Activated CD8-positive, alpha-beta T cell treated with anti-CD3 and anti-CD28 coated beads for 36 hours (primary cell): ENCODE measurements at regions not wholly inside any gene's neighbourhood (a gene's known extent, or its start where the extent isn't known, plus 50 kb on each side); places are given as distances from the start of the nearest gene placed in this dataset.

Experiments used
- ATAC-seq: fragments of 200-7000 bp; cut with Tn5 transposase; one replicate; pipeline ENCODE4 v1.10.0; 2021; ENCODE audit warnings: mild to moderate bottlenecking, moderate library complexity
- CTCF ChIA-PET: fragments of 350-600 bp; sonication (Branson Sonifier 250); formaldehyde crosslinking; loops from one replicate; lab custom pipeline; 2021; ENCODE audit warnings: antibody characterized with exemption; lab: Charles Lee
- POLR2A ChIA-PET: fragments of 350-600 bp; sonication (Branson Sonifier 250); formaldehyde crosslinking; loops from one replicate; lab custom pipeline; 2021; ENCODE audit warnings: antibody characterized with exemption; lab: Charles Lee
- DNase-seq: peaks from one replicate; pipeline ENCODE4 v3.0.0-alpha.2; 2020
- H3K27ac Mint-ChIP-seq: one replicate; pipeline ENCODE4 v1.8.0; 2021; ENCODE audit warnings: mild to moderate bottlenecking, mixed read lengths
- H3K27me3 Mint-ChIP-seq: one replicate; pipeline ENCODE4 v1.8.0; 2021; ENCODE audit warnings: mixed read lengths
- H3K36me3 Mint-ChIP-seq: one replicate; pipeline ENCODE4 v1.8.0; 2021; ENCODE audit warnings: low read depth, mixed read lengths
- H3K4me1 Mint-ChIP-seq: one replicate; pipeline ENCODE4 v1.8.0; 2021; ENCODE audit warnings: low read depth, mixed read lengths
- H3K4me3 Mint-ChIP-seq: one replicate; pipeline ENCODE4 v1.8.0; 2021; ENCODE audit warnings: mild to moderate bottlenecking, moderate library complexity, mixed read lengths
- H3K9me3 Mint-ChIP-seq: one replicate; pipeline ENCODE4 v1.8.0; 2021; ENCODE audit warnings: mixed read lengths
- intact Hi-C: fragments of 100-400 bp; cut with micrococcal nuclease; formaldehyde crosslinking; loops from one replicate; pipeline ENCODE4 v1.10.0; 2022
- TF ChIP-seq, protein P1 (sequence below): fragments of 200-600 bp; IDR thresholded peaks from one replicate; pipeline ENCODE4 v1.8.0; 2022; ENCODE audit warnings: antibody characterized with exemption, mild to moderate bottlenecking

DNA sequence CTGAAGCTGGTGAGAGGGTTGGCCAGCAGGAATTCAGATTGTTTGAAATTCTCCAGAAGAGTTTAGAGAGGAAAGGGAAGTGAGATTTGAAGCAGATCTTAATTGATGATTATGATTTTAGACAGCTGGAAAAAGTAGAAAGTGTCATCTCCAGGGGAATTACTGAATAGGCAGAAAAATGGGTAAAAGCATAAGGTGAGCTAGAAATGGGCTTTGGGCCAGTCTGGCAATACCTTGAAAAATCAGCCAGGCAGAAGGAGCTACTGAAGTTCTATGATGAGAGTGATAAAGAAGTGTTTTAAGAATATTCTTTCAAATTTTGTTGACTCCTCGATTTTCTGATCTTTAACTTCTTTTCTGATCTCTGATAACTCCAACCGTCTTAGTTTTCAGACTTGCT is 172.9 kb upstream of the CCDC150 start:
- POLR2A ChIA-PET, result no interaction called here

DNA sequence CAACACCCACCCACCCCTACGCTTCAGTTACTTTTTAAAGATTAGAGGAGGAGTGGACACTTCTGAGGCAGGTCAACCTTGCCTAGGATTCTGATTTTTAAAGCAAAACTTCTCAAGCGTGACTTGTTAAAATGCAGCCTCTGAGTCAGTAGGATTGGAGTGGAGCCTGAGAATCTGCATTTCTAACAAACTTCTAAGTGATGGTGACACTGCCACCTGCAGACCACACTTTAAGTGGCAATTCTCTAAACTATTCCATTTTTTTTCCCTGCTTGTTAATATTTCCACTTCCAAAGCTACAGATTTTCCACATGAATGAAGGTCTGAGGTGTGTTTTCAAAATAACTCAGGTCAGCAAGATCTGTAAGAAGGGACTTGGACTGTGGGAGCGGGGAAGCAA is 171.1 kb upstream of the CCDC150 start:
- Mint-ChIP-seq H3K4me1 (no peaks in the 10 kb centered on the region), H3K36me3 (no peaks in the 10 kb centered on the region), H3K4me3 (no peak overlapping the region), H3K27me3 (peaks cover 6% of the 10 kb centered on the region), H3K27ac (no peak overlapping the region), H3K9me3 (no peaks in the 10 kb centered on the region)
- TF ChIP-seq, protein P1, sequence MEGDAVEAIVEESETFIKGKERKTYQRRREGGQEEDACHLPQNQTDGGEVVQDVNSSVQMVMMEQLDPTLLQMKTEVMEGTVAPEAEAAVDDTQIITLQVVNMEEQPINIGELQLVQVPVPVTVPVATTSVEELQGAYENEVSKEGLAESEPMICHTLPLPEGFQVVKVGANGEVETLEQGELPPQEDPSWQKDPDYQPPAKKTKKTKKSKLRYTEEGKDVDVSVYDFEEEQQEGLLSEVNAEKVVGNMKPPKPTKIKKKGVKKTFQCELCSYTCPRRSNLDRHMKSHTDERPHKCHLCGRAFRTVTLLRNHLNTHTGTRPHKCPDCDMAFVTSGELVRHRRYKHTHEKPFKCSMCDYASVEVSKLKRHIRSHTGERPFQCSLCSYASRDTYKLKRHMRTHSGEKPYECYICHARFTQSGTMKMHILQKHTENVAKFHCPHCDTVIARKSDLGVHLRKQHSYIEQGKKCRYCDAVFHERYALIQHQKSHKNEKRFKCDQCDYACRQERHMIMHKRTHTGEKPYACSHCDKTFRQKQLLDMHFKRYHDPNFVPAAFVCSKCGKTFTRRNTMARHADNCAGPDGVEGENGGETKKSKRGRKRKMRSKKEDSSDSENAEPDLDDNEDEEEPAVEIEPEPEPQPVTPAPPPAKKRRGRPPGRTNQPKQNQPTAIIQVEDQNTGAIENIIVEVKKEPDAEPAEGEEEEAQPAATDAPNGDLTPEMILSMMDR, result no peak
- intact Hi-C loops, result no loop called here
- POLR2A ChIA-PET, result interaction anchor here (1.5 kb wide), 1 partner anchor 11 kb away, joined by 3 read pairs; no protein-coding TSS in a partner anchor
- DNase-seq (no peak), ATAC-seq (no peak)
- CTCF ChIA-PET, result interaction anchor here (0.8 to 1.3 kb wide), 3 partner anchors 13 to 391 kb away, joined by 3 to 4 read pairs (median 3); no protein-coding TSS in a partner anchor

More for the DNA sequence above, 172.9 kb upstream of the CCDC150 start:
- Mint-ChIP-seq H3K27me3 (peaks cover 10% of the 10 kb centered on the region), H3K27ac (no peak overlapping the region), H3K36me3 (no peaks in the 10 kb centered on the region), H3K4me1 (no peaks in the 10 kb centered on the region), H3K4me3 (no peak overlapping the region), H3K9me3 (no peaks in the 10 kb centered on the region)
- CTCF ChIA-PET, result interaction anchor here (1.1 to 1.5 kb wide), 4 partner anchors 11 to 168 kb away, joined by 3 to 13 read pairs (median 4); no protein-coding TSS in a partner anchor
- no peak for ATAC-seq
- intact Hi-C loops, result no loop called here
- DNase-seq, result no peak
- TF ChIP-seq, protein P1, result no peak

DNA sequence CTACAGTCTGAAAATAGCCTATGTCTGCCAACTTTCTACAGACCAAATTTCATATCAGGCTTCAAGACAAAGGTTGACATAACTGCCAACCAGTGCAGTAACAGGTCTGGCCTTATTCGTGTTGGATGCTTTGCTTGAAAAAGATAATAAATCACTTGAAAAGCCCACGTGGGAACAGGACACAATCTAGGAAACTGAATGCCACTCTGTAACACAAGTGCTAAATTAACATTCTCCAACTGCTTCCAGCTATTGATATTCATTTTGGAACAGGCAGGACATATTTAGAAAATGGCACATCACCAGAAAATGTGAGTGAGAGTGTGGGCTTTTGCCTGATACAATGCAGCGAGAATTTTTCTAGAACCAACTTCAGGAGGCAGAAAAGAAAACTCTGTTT is 165.9 kb upstream of the CCDC150 start:
- TF ChIP-seq, protein P1, result no peak
- CTCF ChIA-PET, result interaction anchor here (1.4 kb wide), 1 partner anchor 20 kb away, joined by 4 read pairs; no protein-coding TSS in a partner anchor
- H3K27me3 Mint-ChIP-seq, result no peaks in the 10 kb centered on the region

DNA sequence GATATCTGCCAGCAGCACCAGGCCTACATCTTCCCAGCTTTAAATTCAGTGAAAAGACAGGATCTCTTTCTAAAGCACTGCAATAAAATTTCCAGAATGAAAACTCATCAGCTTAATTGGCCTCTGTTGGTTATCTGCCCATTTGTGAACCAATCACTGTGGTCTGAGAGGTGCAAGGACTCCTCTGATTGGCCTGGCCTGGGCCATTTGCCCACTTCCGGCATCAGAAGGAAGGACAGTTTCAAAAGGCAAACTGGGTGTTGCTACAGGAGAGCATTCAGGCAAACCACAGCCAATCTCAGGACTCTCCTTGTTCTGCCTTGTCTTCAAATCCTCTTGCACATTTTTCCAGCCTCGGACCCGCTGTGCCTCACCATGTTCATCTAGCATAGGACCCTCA is 163.9 kb upstream of the CCDC150 start:
- no peak for ATAC-seq
- TF ChIP-seq, protein P1, result no peak
- POLR2A ChIA-PET, result no interaction called here

More for the DNA sequence above, 165.9 kb upstream of the CCDC150 start:
- Mint-ChIP-seq H3K4me1 (no peaks in the 10 kb centered on the region), H3K9me3 (no peaks in the 10 kb centered on the region), H3K4me3 (no peak overlapping the region), H3K27ac (no peak overlapping the region), H3K36me3 (no peaks in the 10 kb centered on the region)
- POLR2A ChIA-PET, result no interaction called here
- intact Hi-C loops, result no loop called here
- no peak for DNase-seq
- ATAC-seq, result no peak

DNA sequence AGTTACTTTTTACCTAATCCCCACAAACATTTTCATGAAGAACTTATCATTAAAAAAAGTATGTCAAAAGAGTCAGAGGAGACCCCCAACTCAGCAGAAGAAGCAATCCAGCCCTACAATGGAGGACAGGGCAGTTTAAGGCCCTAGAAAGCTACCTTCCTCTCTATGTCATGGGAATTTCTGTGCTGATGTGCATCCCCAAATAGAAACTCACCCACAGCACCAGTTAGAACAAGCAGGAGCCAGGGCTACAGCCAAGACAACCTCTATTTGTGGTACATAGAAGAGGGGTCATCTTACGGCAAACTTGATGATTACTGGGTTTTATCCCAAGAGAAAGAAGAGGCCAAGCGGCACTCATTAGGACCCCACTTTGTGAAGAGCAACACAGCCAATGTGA is 160.9 kb upstream of the CCDC150 start:
- Mint-ChIP-seq H3K4me1 (no peaks in the 10 kb centered on the region), H3K27ac (no peak overlapping the region), H3K36me3 (no peaks in the 10 kb centered on the region), H3K27me3 (peaks cover 11% of the 10 kb centered on the region), H3K4me3 (no peak overlapping the region), H3K9me3 (no peaks in the 10 kb centered on the region)
- ChIA-PET CTCF (interaction anchor here (1.3 kb wide), 1 partner anchor 12 kb away, joined by 4 read pairs; no protein-coding TSS in a partner anchor), POLR2A (no interaction called here)
- ATAC-seq (no peak), DNase-seq (no peak)
- TF ChIP-seq, protein P1, result no peak
- intact Hi-C loops, result no loop called here

More for the DNA sequence above, 163.9 kb upstream of the CCDC150 start:
- H3K4me3 Mint-ChIP-seq, result no peak overlapping the region
- no peaks in the 10 kb centered on the region for H3K4me1 Mint-ChIP-seq
- DNase-seq, result no peak
- no peaks in the 10 kb centered on the region for H3K9me3 Mint-ChIP-seq
- CTCF ChIA-PET, result no interaction called here
- no peak overlapping the region for H3K27ac Mint-ChIP-seq
- intact Hi-C loops, result no loop called here
- H3K27me3 Mint-ChIP-seq, result peaks cover 5% of the 10 kb centered on the region
- no peaks in the 10 kb centered on the region for H3K36me3 Mint-ChIP-seq
